Right atrium auricular region (tissue), 2 donors: ENCODE measurements at regions not wholly inside any gene's neighbourhood (a gene's known extent, or its start where the extent isn't known, plus 50 kb on each side); places are given as distances from the start of the nearest gene placed in this dataset.

Experiments
- DNase-seq: peaks from one replicate; pipeline ENCODE4 v3.0.0-alpha.2; 2019; ENCODE audit warnings: low spot score
- H3K27ac ChIP-seq, 2 donors: fragments of 200-600 bp; sonication (generic); 1 replicate in 1 of 2; 2 replicates in 1 of 2; pipeline ENCODE4 v1.5.1; 2016 to 2019
- H3K27me3 ChIP-seq, 2 donors: fragments of 200-600 bp; sonication (generic); one replicate each; pipeline versions ENCODE4 v1.5.1 to v1.6.0; 2017 to 2019
- H3K36me3 ChIP-seq: fragments of 200-600 bp; sonication (generic); one replicate; pipeline ENCODE4 v1.5.1; 2016
- H3K4me1 ChIP-seq, 2 donors: fragments of 200-600 bp; sonication (generic); one replicate each; pipeline versions ENCODE4 v1.5.1 to v1.6.0; 2017 to 2019
- H3K4me3 ChIP-seq, 2 donors: fragments of 200-600 bp; sonication (generic); 1 replicate in 1 of 2; 2 replicates in 1 of 2; pipeline ENCODE4 v1.5.1; 2017 to 2019; ENCODE audit warnings: mild to moderate bottlenecking in 1 of 2, moderate library complexity in 1 of 2
- H3K9me3 ChIP-seq, 2 donors: fragments of 200-600 bp; sonication (generic); one replicate each; pipeline ENCODE4 v1.5.1; 2019
- CTCF ChIP-seq, 2 donors: fragments of 200-600 bp; sonication (generic); IDR thresholded peaks; one replicate each; pipeline ENCODE4 v1.5.1; 2019; ENCODE audit warnings: antibody characterized with exemption in 2 of 2

DNA sequence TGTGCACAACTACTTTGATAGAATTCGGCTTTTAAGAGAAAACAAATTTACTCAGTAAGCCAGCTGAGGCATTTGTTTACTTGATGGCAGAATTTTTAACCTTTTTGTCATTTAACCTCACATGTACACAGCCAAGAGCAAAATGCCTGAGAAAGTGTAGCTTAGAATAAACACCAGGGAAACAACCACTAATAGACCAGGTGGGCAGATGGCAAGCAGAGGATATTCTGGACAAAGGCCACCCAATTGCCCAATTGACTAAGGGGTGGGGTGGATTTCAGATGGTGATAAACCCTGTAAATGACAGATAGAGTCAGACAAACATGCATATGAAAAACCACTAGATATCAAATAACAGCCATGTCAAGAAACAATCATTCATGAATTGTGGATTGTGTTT lies 190.7 kb upstream of the FBXL4 start:
- H3K27ac ChIP-seq, result no peak overlapping the region
- no peaks in the 10 kb centered on the region for H3K27me3 ChIP-seq
- no peaks in the 10 kb centered on the region for H3K9me3 ChIP-seq
- no peak for TF ChIP-seq CTCF (IDR thresholded peaks at IDR 0.05)
- H3K36me3 ChIP-seq, result no peaks in the 10 kb centered on the region
- H3K4me3 ChIP-seq, result no peak overlapping the region
- DNase-seq, result no peak
- no peaks in the 10 kb centered on the region for H3K4me1 ChIP-seq

DNA sequence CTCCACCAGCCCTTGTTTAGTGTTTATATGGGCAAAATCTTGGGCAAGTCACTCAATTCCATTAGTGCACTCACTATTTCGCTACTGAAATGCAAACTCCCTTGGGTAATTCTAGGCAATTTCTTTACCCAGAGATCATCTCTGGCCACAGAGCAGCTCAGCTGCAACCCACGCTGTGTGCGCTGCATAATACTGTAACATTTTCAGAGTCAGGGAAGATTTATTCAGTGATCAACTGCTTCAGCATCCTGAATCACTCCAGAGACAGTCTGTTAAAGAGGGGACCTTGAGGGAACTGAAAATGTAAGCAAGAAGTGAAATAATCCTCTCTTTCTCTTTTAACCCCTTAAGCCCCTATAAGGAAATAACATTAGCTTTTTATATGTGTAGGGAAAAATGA lies 189.6 kb upstream of the FBXL4 start:
- Histone ChIP-seq H3K9me3 (no peaks in the 10 kb centered on the region), H3K27me3 (no peaks in the 10 kb centered on the region), H3K27ac (no peak overlapping the region), H3K36me3 (no peaks in the 10 kb centered on the region), H3K4me1 (no peaks in the 10 kb centered on the region), H3K4me3 (no peak overlapping the region)
- DNase-seq, result no peak
- TF ChIP-seq CTCF (IDR thresholded peaks at IDR 0.05), result no peak

DNA sequence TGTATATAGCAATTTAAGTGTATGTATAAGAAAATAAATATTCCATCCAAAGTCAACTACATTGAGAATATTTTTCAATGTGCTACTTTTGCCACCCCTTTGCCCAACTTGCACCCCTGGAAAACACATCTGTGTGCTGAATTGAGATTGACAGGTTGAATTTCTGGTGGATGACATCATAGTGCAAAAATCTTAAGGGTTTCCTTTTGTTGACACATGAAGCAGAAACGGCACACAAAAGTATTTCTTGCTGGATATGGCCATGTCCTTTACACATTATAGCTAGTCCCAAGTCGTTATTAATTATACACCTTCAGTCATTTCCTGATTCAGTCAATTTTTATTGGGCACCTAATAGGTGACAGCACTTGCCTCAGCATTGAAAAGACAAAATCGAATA lies 188.7 kb upstream of the FBXL4 start:
- TF ChIP-seq CTCF (IDR thresholded peaks at IDR 0.05), result no peak
- Histone ChIP-seq H3K9me3 (no peaks in the 10 kb centered on the region), H3K27me3 (no peaks in the 10 kb centered on the region), H3K27ac (no peak overlapping the region), H3K36me3 (no peaks in the 10 kb centered on the region), H3K4me1 (no peaks in the 10 kb centered on the region), H3K4me3 (no peak overlapping the region)
- no peak for DNase-seq

GRCh38 chr6:99132026-99132635 lies 184.4 kb upstream of the FBXL4 start:
- Histone ChIP-seq H3K9me3 (no peaks in the 10 kb centered on the region), H3K4me1 (no peaks in the 10 kb centered on the region), H3K27ac (no peak overlapping the region), H3K4me3 (no peak overlapping the region), H3K36me3 (no peaks in the 10 kb centered on the region), H3K27me3 (no peaks in the 10 kb centered on the region)
- no peak for TF ChIP-seq CTCF (IDR thresholded peaks at IDR 0.05)
- DNase-seq, result no peak

DNA sequence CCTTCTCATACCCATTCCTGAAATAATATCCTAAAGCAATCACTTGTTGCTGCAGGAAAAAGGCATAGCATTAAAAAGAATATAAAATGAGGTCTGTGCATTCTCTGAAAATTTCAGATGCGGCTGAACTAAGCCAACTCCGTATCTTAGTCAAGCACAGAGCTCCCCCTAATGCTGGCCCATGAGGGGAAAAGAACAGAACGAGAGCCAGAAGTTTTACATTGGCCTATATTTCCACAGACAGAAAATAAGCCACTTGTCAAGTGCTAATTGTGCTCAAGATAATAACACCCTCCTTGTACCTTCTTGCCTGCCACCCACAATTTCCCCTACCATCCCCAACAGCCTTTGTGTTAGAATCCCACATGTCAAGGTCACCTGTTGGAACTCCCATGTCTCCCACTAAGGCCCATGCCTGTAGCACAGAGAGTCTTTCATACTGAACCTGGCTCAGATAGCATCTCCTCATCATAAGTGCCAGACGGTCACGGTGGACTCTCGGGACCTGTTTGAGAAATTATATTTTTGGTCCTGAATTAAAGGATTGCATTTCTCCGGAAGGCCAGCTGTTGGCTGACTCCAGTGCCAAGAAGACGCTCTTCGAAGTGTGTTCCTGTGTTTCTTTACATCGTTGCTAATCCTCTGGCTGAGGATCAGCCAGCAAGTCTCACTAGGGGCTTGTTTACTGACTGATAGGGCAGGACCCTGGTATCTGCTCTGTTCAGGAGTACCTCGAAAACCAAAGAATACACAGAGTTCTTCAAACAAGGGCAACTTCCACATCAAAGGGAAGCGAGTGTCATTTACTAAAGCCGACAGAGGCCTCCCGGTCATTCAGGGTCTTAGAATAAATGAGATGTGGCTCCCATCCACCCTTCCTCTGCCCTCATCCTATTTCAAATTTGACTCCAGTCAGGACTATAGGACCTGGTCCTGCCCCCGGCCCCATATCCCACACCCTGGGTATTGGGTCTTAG lies 183.4 kb upstream of the FBXL4 start:
- no peaks in the 10 kb centered on the region for H3K36me3 ChIP-seq
- no peak overlapping the region for H3K4me3 ChIP-seq
- H3K27ac ChIP-seq, result no peak overlapping the region
- H3K4me1 ChIP-seq, result no peaks in the 10 kb centered on the region
- H3K9me3 ChIP-seq, result no peaks in the 10 kb centered on the region
- DNase-seq, result no peak
- H3K27me3 ChIP-seq, result no peaks in the 10 kb centered on the region
- TF ChIP-seq CTCF (IDR thresholded peaks at IDR 0.05), result no peak
